Smooth muscle cell (in vitro differentiated cells): ENCODE measurements at regions not wholly inside any gene's neighbourhood (a gene's known extent, or its start where the extent isn't known, plus 50 kb on each side); places are given as distances from the start of the nearest gene placed in this dataset.

Experiments used
- DNase-seq: peaks from one replicate; lab custom pipeline; 2025; ENCODE audit not compliant: unreplicated experiment; lab: John Stamatoyannopoulos, UW
- H2AFZ ChIP-seq: fragments of 200-600 bp; sonication (generic); 2 replicates; pipeline ENCODE4 v1.6.0; 2016; ENCODE audit warnings: antibody characterized with exemption, low read depth, mild to moderate bottlenecking
- H3F3A ChIP-seq: fragments of 200-600 bp; sonication (generic); 2 replicates; pipeline ENCODE4 v1.6.0; 2017; ENCODE audit warnings: antibody characterized with exemption, low read depth
- H3K27ac ChIP-seq: fragments of 200-600 bp; sonication (generic); 2 replicates; pipeline ENCODE4 v1.5.1; 2016; ENCODE audit warnings: low read depth, mild to moderate bottlenecking
- H3K27me3 ChIP-seq: fragments of 200-600 bp; sonication (generic); 2 replicates; pipeline ENCODE4 v1.6.1; 2016; ENCODE audit warnings: low read depth, mild to moderate bottlenecking
- H3K36me3 ChIP-seq: fragments of 200-600 bp; sonication (generic); 2 replicates; pipeline ENCODE4 v1.5.1; 2016; ENCODE audit warnings: low read depth
- H3K4me1 ChIP-seq: fragments of 200-600 bp; sonication (generic); 2 replicates; pipeline ENCODE4 v1.5.1; 2016; ENCODE audit warnings: low read depth
- H3K4me2 ChIP-seq: fragments of 200-600 bp; sonication (generic); 2 replicates; pipeline ENCODE4 v1.6.0; 2016; ENCODE audit warnings: mild to moderate bottlenecking
- H3K4me3 ChIP-seq: fragments of 200-600 bp; sonication (generic); 2 replicates; pipeline ENCODE4 v1.5.1; 2016; ENCODE audit warnings: mild to moderate bottlenecking
- H3K79me2 ChIP-seq: fragments of 200-600 bp; sonication (generic); 2 replicates; pipeline ENCODE4 v1.6.0; 2016; ENCODE audit warnings: low read depth, mild to moderate bottlenecking
- H3K9ac ChIP-seq: fragments of 200-600 bp; sonication (generic); 2 replicates; pipeline ENCODE4 v1.6.0; 2016; ENCODE audit warnings: low read depth
- H3K9me3 ChIP-seq: fragments of 200-600 bp; sonication (generic); replicated peaks from 2 replicates; pipeline ENCODE4 v1.5.1; 2016; ENCODE audit warnings: low read depth
- H4K20me1 ChIP-seq: fragments of 200-600 bp; sonication (generic); 2 replicates; pipeline ENCODE4 v1.6.0; 2016; ENCODE audit warnings: low read depth
- CTCF ChIP-seq: fragments of 200-600 bp; sonication (generic); IDR thresholded peaks from 2 replicates; pipeline ENCODE4 v1.5.1; 2017; ENCODE audit warnings: borderline replicate concordance, mild to moderate bottlenecking, antibody characterized with exemption; ENCODE audit not compliant: insufficient read depth, poor library complexity, severe bottlenecking
- WGBS: methylation state at CpG from one replicate; pipeline ENCODE4 v1.1.7; 2016; ENCODE audit warnings: low lambda C conversion rate; 5-methylcytosine and 5-hydroxymethylcytosine counted together

- TF ChIP-seq CTCF = no peak
- no peak overlapping the region for H3K4me2 ChIP-seq
- no peaks in the 10 kb centered on the region for H3K79me2 ChIP-seq
- H3K27ac ChIP-seq = no peak overlapping the region
- peak overlapping the region; percentile 33 for H2AFZ ChIP-seq
- no peaks in the 10 kb centered on the region for H4K20me1 ChIP-seq
- H3K36me3 ChIP-seq = no peaks in the 10 kb centered on the region
- peaks cover 7% of the 10 kb centered on the region for H3K9me3 ChIP-seq
- no peaks in the 10 kb centered on the region for H3F3A ChIP-seq
- WGBS = 83% methylated on average over 3 of the region's 3 CpGs
- no peaks in the 10 kb centered on the region for H3K4me1 ChIP-seq
- H3K27me3 ChIP-seq = no peaks in the 10 kb centered on the region
- no peak for DNase-seq
- no peak overlapping the region for H3K9ac ChIP-seq
- H3K4me3 ChIP-seq = no peak overlapping the region
Measured at GRCh38 chr13:47206111-47206510, 309.3 kb upstream of the HTR2A start.

GRCh38 chr13:47190696-47191305 lies 293.9 kb upstream of the HTR2A start:
- TF ChIP-seq CTCF = no peak
- H3K4me1 ChIP-seq = no peaks in the 10 kb centered on the region
- H3K36me3 ChIP-seq = no peaks in the 10 kb centered on the region
- WGBS = 81% methylated on average over 6 of the region's 6 CpGs
- no peaks in the 10 kb centered on the region for H4K20me1 ChIP-seq
- no peak overlapping the region for H3K4me3 ChIP-seq
- H3K27ac ChIP-seq = no peak overlapping the region
- H3K9ac ChIP-seq = no peak overlapping the region
- no peak for DNase-seq
- H3K4me2 ChIP-seq = no peak overlapping the region
- no peak overlapping the region for H2AFZ ChIP-seq
- H3K79me2 ChIP-seq = no peaks in the 10 kb centered on the region
- H3F3A ChIP-seq = no peaks in the 10 kb centered on the region
- no peaks in the 10 kb centered on the region for H3K9me3 ChIP-seq
- no peaks in the 10 kb centered on the region for H3K27me3 ChIP-seq

- no peaks in the 10 kb centered on the region for H3K36me3 ChIP-seq
- no peak for DNase-seq
- no peak overlapping the region for H3K9ac ChIP-seq
- 57% methylated on average over 3 of the region's 3 CpGs for WGBS
- no peaks in the 10 kb centered on the region for H3K27me3 ChIP-seq
- no peaks in the 10 kb centered on the region for H3F3A ChIP-seq
- H3K4me3 ChIP-seq = no peak overlapping the region
- no peak overlapping the region for H2AFZ ChIP-seq
- H3K4me1 ChIP-seq = no peaks in the 10 kb centered on the region
- H3K4me2 ChIP-seq = no peak overlapping the region
- no peaks in the 10 kb centered on the region for H3K9me3 ChIP-seq
- H4K20me1 ChIP-seq = no peaks in the 10 kb centered on the region
- H3K27ac ChIP-seq = no peak overlapping the region
- no peak for TF ChIP-seq CTCF
- H3K79me2 ChIP-seq = no peaks in the 10 kb centered on the region
Measured at GRCh38 chr13:47188802-47189201, 291.9 kb upstream of the HTR2A start.

- H3K4me3 ChIP-seq = no peak overlapping the region
- no peak overlapping the region for H3K9ac ChIP-seq
- H3K27ac ChIP-seq = peak overlapping the region; percentile 39
- WGBS = 62% methylated on average over 2 of the region's 2 CpGs
- H4K20me1 ChIP-seq = no peaks in the 10 kb centered on the region
- H3K9me3 ChIP-seq = no peaks in the 10 kb centered on the region
- no peaks in the 10 kb centered on the region for H3K36me3 ChIP-seq
- H3K79me2 ChIP-seq = no peaks in the 10 kb centered on the region
- no peaks in the 10 kb centered on the region for H3K27me3 ChIP-seq
- DNase-seq = no peak
- no peak for TF ChIP-seq CTCF
- H2AFZ ChIP-seq = peak overlapping the region; percentile 22
- no peaks in the 10 kb centered on the region for H3K4me1 ChIP-seq
- H3F3A ChIP-seq = no peaks in the 10 kb centered on the region
- peak overlapping the region; percentile 31 for H3K4me2 ChIP-seq
Measured at GRCh38 chr13:47186471-47186870, 289.6 kb upstream of the HTR2A start.
